ENCODE measurements at regions not wholly inside any gene's neighbourhood (a gene's known extent, or its start where the extent isn't known, plus 50 kb on each side); places are given as distances from the start of the nearest gene placed in this dataset.

DNA sequence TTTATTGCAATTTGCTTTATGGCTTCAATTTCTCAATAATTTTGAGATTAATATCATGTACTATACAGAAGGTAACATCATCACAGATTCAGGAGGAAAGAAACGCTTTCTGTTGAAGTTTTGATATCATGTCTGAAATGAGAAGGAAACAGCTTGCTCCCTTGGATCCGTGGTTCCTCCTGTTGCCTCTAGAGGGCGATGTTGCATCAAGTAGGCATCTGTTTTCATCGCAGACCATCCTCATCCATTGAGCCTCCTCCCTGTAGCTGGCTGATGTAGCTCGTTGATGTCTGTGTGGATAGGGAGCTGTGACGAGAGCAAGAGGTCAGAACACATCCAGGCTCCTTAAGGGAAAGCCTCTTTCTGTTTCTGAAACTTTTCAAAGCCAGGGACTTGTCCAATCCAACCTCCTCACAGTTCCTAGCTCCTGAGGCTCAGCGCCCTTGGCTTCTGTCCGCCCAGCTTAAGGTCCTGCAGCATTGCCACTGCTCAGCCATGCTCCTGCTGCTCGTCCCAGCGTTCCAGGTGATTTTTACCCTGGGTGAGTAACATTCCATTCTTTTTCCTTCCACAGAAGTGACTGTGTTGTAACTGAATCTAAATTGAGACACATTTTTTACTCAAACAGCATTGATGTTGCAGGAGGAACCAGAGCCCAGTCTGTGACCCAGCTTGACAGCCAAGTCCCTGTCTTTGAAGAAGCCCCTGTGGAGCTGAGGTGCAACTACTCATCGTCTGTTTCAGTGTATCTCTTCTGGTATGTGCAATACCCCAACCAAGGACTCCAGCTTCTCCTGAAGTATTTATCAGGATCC, 304.8 kb upstream of the OR4E1 start:
- H3K9ac ChIP-seq (ENCODE audit: low read length), result no peak overlapping the region
- no peaks in the 10 kb centered on the region for H3K4me1 ChIP-seq (ENCODE audit: control insufficient read depth, insufficient read depth, low read length)
- peaks cover 17% of the 10 kb centered on the region; the same call in 1 of the 2 replicates for H3K27me3 ChIP-seq (ENCODE audit: control insufficient read depth, insufficient read depth, low read length)
- H3K4me3 ChIP-seq (ENCODE audit: low read depth, low read length), result no peak overlapping the region
- no peaks in the 10 kb centered on the region for H3K9me3 ChIP-seq (ENCODE audit: control insufficient read depth, insufficient read depth, low read depth, low read length)
- H3K27ac ChIP-seq (ENCODE audit: low read depth, low read length), result no peak overlapping the region
- H3K36me3 ChIP-seq (ENCODE audit: control insufficient read depth, insufficient read depth, low read length), result no peaks in the 10 kb centered on the region

DNA sequence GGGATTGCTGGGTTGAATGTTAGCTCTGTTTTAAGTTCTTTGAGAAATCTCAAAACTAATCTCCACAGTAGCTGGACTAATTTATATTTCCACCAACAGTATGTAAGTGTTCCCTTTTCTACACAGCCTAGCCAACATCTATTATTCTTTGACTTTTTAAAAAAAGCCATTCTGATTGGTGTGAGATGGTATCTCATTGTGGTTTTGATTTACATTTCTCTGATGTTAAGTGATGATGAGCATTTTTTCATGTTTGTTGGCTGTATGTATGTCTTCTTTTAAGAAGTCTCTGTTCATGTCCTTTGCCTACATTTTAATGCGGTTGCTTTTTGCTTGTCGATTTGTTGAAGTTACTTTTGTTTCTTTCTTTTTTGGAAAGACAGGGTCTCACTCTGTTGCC, 301.1 kb upstream of the OR4E1 start:
- no peaks in the 10 kb centered on the region for H3K9me3 ChIP-seq (ENCODE audit: control insufficient read depth, insufficient read depth, low read depth, low read length)
- H3K4me3 ChIP-seq (ENCODE audit: low read depth, low read length), result no peak overlapping the region
- no peaks in the 10 kb centered on the region for H3K4me1 ChIP-seq (ENCODE audit: control insufficient read depth, insufficient read depth, low read length)
- no peak overlapping the region for H3K27ac ChIP-seq (ENCODE audit: low read depth, low read length)
- H3K27me3 ChIP-seq (ENCODE audit: control insufficient read depth, insufficient read depth, low read length), result peaks cover 17% of the 10 kb centered on the region; the same call in 1 of the 2 replicates
- H3K36me3 ChIP-seq (ENCODE audit: control insufficient read depth, insufficient read depth, low read length), result no peaks in the 10 kb centered on the region
- H3K9ac ChIP-seq (ENCODE audit: low read length), result no peak overlapping the region

DNA sequence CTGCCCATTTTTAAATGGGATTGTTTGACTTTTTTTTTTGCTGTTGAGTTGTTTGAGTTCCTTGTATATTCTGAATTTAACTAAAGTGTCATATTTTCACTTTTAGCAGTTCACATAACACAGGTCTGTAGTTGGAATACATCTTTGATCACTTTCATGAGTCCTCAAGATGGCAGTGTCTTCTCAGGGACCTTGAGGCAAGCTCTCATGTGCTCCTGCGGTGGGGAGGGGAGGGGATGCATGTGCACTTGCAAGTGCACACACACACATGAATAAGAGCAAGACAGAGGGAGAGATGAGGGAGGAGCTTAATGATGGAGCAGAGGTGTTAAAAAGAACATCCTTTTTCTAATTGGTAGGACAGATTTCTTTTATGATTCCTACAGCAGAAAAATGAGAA, 291.4 kb upstream of the OR4E1 start:
- no peaks in the 10 kb centered on the region for H3K4me1 ChIP-seq (ENCODE audit: control insufficient read depth, insufficient read depth, low read length)
- no peaks in the 10 kb centered on the region for H3K36me3 ChIP-seq (ENCODE audit: control insufficient read depth, insufficient read depth, low read length)
- no peak overlapping the region for H3K9ac ChIP-seq (ENCODE audit: low read length)
- no peaks in the 10 kb centered on the region for H3K9me3 ChIP-seq (ENCODE audit: control insufficient read depth, insufficient read depth, low read depth, low read length)
- no peak overlapping the region for H3K27ac ChIP-seq (ENCODE audit: low read depth, low read length)
- no peaks in the 10 kb centered on the region; the same call in 1 of the 2 replicates for H3K27me3 ChIP-seq (ENCODE audit: control insufficient read depth, insufficient read depth, low read length)
- no peak overlapping the region for H3K4me3 ChIP-seq (ENCODE audit: low read depth, low read length)

DNA sequence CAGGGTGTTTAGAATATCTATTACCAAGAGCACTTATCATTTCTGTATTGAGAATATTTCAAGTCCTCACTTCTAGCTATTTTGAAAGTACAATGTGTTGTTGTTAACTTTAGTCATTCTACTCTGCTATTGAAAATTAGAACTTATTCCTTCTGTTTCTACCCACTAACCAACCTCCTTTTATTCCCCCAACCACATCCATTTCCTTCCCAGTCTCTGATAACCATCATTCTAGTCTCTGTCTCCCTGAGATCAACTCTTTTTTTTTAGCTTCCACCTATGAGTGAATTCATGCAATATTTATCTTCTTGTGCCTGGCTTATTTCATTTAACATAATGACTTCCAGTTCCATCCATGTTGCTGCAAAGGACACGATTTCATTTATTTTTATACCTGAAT, 290.6 kb upstream of the OR4E1 start:
- no peaks in the 10 kb centered on the region for H3K36me3 ChIP-seq (ENCODE audit: control insufficient read depth, insufficient read depth, low read length)
- H3K4me3 ChIP-seq (ENCODE audit: low read depth, low read length), result no peak overlapping the region
- H3K27ac ChIP-seq (ENCODE audit: low read depth, low read length), result no peak overlapping the region
- H3K4me1 ChIP-seq (ENCODE audit: control insufficient read depth, insufficient read depth, low read length), result no peaks in the 10 kb centered on the region
- H3K9me3 ChIP-seq (ENCODE audit: control insufficient read depth, insufficient read depth, low read depth, low read length), result no peaks in the 10 kb centered on the region
- H3K9ac ChIP-seq (ENCODE audit: low read length), result no peak overlapping the region
- H3K27me3 ChIP-seq (ENCODE audit: control insufficient read depth, insufficient read depth, low read length), result no peaks in the 10 kb centered on the region; the same call in 1 of the 2 replicates

DNA sequence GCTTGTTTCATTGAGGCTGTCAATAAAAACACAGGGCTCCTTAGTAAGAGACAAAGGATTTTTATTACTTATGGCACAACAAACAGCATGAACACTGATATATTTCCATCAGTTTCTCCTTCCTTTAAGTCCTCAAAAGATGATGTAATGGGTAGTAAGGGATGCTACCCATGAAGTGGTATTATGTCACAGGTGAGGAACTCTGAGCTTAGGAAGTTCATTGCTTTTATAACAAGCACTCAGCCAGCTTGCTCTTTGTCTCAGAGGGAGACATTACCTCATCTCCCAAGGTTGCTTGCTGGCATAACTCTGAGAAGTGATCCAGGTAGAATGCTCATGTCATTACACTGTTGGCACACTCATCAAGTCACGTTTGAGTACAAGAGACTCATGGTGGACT, 287.0 kb upstream of the OR4E1 start:
- no peak overlapping the region for H3K4me3 ChIP-seq (ENCODE audit: low read depth, low read length)
- no peaks in the 10 kb centered on the region for H3K36me3 ChIP-seq (ENCODE audit: control insufficient read depth, insufficient read depth, low read length)
- H3K9ac ChIP-seq (ENCODE audit: low read length), result no peak overlapping the region
- no peaks in the 10 kb centered on the region; the same call in 1 of the 2 replicates for H3K27me3 ChIP-seq (ENCODE audit: control insufficient read depth, insufficient read depth, low read length)
- no peaks in the 10 kb centered on the region for H3K4me1 ChIP-seq (ENCODE audit: control insufficient read depth, insufficient read depth, low read length)
- no peaks in the 10 kb centered on the region for H3K9me3 ChIP-seq (ENCODE audit: control insufficient read depth, insufficient read depth, low read depth, low read length)
- H3K27ac ChIP-seq (ENCODE audit: low read depth, low read length), result no peak overlapping the region

DNA sequence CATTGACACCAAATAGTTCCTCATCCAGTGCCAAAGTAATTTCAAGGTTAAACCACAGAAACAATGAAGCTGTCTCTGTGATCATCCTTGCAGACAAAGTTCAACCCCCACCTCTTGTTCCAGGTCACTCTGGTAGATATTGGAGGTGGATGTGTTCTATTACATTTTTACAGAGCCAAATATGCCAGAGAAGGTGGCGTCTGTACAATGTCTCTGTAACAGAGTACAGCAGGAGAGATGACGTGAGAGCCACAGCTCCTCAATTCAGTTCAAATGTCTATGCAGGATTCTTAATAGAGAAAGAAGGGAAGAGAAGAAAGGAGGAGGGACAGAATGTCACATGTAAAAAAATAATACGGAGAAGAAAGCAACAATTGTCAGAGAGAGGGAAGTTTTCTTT, 268.3 kb upstream of the OR4E1 start:
- H3K27me3 ChIP-seq (ENCODE audit: control insufficient read depth, insufficient read depth, low read length), result no peaks in the 10 kb centered on the region
- H3K27ac ChIP-seq (ENCODE audit: low read depth, low read length), result no peak overlapping the region
- H3K9me3 ChIP-seq (ENCODE audit: control insufficient read depth, insufficient read depth, low read depth, low read length), result no peaks in the 10 kb centered on the region

DNA sequence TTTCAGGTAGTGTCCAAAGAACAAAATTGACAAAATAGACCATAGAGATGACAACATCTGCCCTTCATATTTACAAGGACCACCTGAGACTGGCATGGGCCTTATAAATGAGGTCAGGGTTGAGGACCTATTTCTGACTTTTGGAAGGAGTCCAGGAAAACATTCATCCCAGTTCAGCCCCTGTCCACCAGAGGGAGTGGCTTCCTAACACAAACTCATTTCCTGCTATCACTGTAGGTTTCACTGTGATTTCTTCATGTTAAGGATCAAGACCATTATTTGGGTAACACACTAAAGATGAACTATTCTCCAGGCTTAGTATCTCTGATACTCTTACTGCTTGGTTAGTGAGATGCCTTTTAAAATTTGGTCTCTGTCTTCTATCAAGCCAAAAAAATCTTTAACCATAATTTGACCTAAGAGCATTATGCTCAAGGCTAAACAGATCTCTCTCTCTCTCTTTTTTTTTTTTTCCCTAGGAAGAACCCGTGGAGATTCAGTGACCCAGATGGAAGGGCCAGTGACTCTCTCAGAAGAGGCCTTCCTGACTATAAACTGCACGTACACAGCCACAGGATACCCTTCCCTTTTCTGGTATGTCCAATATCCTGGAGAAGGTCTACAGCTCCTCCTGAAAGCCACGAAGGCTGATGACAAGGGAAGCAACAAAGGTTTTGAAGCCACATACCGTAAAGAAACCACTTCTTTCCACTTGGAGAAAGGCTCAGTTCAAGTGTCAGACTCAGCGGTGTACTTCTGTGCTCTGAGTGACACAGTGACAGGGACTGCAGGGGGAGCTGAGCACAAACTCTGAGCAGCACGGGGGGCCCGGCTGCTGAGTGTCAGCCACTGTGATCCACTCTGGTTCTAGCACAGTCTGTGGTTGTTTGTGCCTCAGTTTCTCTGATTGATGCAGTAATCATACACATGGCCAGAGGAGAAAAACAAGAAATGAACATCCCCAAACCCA, 267.6 kb upstream of the OR4E1 start:
- H3K4me3 ChIP-seq (ENCODE audit: low read depth, low read length), result no peak overlapping the region
- no peaks in the 10 kb centered on the region for H3K9me3 ChIP-seq (ENCODE audit: control insufficient read depth, insufficient read depth, low read depth, low read length)
- no peaks in the 10 kb centered on the region for H3K36me3 ChIP-seq (ENCODE audit: control insufficient read depth, insufficient read depth, low read length)
- no peak overlapping the region for H3K9ac ChIP-seq (ENCODE audit: low read length)
- no peaks in the 10 kb centered on the region for H3K27me3 ChIP-seq (ENCODE audit: control insufficient read depth, insufficient read depth, low read length)
- H3K4me1 ChIP-seq (ENCODE audit: control insufficient read depth, insufficient read depth, low read length), result no peaks in the 10 kb centered on the region
- no peak overlapping the region for H3K27ac ChIP-seq (ENCODE audit: low read depth, low read length)

More for the DNA sequence above, 268.3 kb upstream of the OR4E1 start:
- Histone ChIP-seq H3K9ac (ENCODE audit: low read length) (no peak overlapping the region), H3K36me3 (ENCODE audit: control insufficient read depth, insufficient read depth, low read length) (no peaks in the 10 kb centered on the region), H3K4me1 (ENCODE audit: control insufficient read depth, insufficient read depth, low read length) (no peaks in the 10 kb centered on the region), H3K4me3 (ENCODE audit: low read depth, low read length) (no peak overlapping the region)

DNA sequence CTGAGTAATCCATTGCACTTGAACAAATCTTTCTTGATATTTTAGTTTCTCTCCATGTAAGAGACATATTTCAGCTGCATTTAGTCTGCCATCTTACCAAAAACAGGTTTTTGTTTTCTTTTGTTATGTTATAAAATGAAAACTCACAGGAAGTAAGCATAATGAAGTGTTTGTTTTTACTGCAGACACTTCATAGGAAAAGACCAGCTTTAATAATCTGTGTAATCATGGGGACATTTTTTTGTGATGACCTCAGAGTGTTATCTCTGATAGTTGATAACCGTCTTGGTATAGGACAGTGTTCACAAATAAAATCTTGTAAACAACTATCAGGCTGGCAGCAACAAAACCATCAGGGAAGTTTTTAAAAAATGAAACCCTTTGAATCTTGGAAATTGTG, 266.2 kb upstream of the OR4E1 start:
- Histone ChIP-seq H3K36me3 (ENCODE audit: control insufficient read depth, insufficient read depth, low read length) (no peaks in the 10 kb centered on the region), H3K9me3 (ENCODE audit: control insufficient read depth, insufficient read depth, low read depth, low read length) (no peaks in the 10 kb centered on the region), H3K4me3 (ENCODE audit: low read depth, low read length) (no peak overlapping the region), H3K27ac (ENCODE audit: low read depth, low read length) (no peak overlapping the region), H3K4me1 (ENCODE audit: control insufficient read depth, insufficient read depth, low read length) (no peaks in the 10 kb centered on the region), H3K9ac (ENCODE audit: low read length) (no peak overlapping the region), H3K27me3 (ENCODE audit: control insufficient read depth, insufficient read depth, low read length) (no peaks in the 10 kb centered on the region)

DNA sequence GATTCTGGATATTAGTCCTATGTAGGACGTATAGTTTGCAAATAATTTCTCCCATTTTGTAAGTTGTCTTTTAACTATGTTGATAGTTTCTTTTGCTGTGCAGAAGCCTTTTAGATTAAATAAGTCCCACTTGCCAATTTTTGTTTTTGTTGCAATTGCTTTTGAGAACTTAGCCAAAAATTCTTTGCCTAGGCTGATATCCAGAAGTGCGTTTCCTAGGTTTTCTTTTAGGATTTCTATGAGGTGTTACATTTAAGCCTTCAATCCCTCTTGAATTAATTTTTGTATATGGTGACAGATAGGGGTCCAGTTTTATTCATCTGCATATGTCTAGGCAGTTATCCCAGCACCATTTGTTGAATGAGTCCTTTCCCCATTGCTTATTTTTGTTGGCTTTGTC, 264.4 kb upstream of the OR4E1 start:
- Histone ChIP-seq H3K4me1 (ENCODE audit: control insufficient read depth, insufficient read depth, low read length) (no peaks in the 10 kb centered on the region), H3K9ac (ENCODE audit: low read length) (no peak overlapping the region), H3K27me3 (ENCODE audit: control insufficient read depth, insufficient read depth, low read length) (no peaks in the 10 kb centered on the region), H3K9me3 (ENCODE audit: control insufficient read depth, insufficient read depth, low read depth, low read length) (no peaks in the 10 kb centered on the region), H3K27ac (ENCODE audit: low read depth, low read length) (no peak overlapping the region), H3K36me3 (ENCODE audit: control insufficient read depth, insufficient read depth, low read length) (no peaks in the 10 kb centered on the region), H3K4me3 (ENCODE audit: low read depth, low read length) (no peak overlapping the region)

DNA sequence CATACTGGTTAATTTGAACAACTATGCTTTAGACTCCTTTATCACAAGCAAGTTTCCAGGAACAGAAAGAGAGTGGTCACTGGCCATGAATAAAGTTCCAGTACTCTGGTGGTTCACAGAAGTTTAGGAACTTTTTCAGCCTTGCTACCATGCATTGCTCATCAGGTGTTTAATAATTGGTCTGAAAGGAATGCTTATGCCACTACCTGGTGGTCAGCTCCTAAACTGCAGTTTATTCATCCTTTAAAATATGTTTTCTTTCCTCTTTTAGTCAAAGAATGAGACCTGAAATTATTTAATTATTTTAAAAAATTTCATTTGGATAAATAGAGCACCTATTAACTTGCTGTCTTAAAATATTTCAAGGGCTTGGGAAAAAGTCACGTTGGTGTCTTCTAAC, 260.1 kb upstream of the OR4E1 start:
- Histone ChIP-seq H3K27me3 (ENCODE audit: control insufficient read depth, insufficient read depth, low read length) (no peaks in the 10 kb centered on the region), H3K4me3 (ENCODE audit: low read depth, low read length) (no peak overlapping the region), H3K9me3 (ENCODE audit: control insufficient read depth, insufficient read depth, low read depth, low read length) (no peaks in the 10 kb centered on the region), H3K27ac (ENCODE audit: low read depth, low read length) (no peak overlapping the region), H3K4me1 (ENCODE audit: control insufficient read depth, insufficient read depth, low read length) (peaks cover 3% of the 10 kb centered on the region; the same call in 1 of the 2 replicates), H3K36me3 (ENCODE audit: control insufficient read depth, insufficient read depth, low read length) (no peaks in the 10 kb centered on the region), H3K9ac (ENCODE audit: low read length) (no peak overlapping the region)

DNA sequence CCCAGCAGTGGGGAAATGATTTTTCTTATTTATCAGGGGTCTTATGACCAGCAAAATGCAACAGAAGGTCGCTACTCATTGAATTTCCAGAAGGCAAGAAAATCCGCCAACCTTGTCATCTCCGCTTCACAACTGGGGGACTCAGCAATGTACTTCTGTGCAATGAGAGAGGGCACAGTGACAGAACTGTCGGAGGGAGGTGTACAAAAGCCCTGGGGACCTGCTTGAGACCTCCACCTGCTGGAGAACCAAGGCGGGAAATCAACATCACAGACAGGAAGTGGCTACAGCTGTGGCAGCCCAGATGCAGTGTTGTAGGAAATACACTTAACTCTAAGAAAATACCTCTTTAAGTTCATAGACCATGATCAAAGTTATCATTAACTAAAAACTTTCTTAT, 250.9 kb upstream of the OR4E1 start:
- no peak overlapping the region for H3K9ac ChIP-seq (ENCODE audit: low read length)
- H3K4me3 ChIP-seq (ENCODE audit: low read depth, low read length), result no peak overlapping the region
- H3K27me3 ChIP-seq (ENCODE audit: control insufficient read depth, insufficient read depth, low read length), result no peaks in the 10 kb centered on the region

More for the DNA sequence above, 250.9 kb upstream of the OR4E1 start:
- Histone ChIP-seq H3K9me3 (ENCODE audit: control insufficient read depth, insufficient read depth, low read depth, low read length) (no peaks in the 10 kb centered on the region), H3K36me3 (ENCODE audit: control insufficient read depth, insufficient read depth, low read length) (no peaks in the 10 kb centered on the region), H3K4me1 (ENCODE audit: control insufficient read depth, insufficient read depth, low read length) (no peaks in the 10 kb centered on the region), H3K27ac (ENCODE audit: low read depth, low read length) (no peak overlapping the region)

All from HUES6 (cell line).